HG03439 (cell line): ENCODE measurements at regions not wholly inside any gene's neighbourhood (a gene's known extent, or its start where the extent isn't known, plus 50 kb on each side); places are given as distances from the start of the nearest gene placed in this dataset.
"Not testable (repeated sequence)": the region's sequence is repeated elsewhere in the genome, so short reads cannot be mapped to it uniquely, and the experiment has no call there.

ENCODE experiments used
- ATAC-seq: cut with Tn5 transposase; IDR thresholded peaks from one replicate; pipeline ENCODE4 v1.9.1; 2021; ENCODE audit warnings: mild to moderate bottlenecking, moderate library complexity; ENCODE audit not compliant: unreplicated experiment

GRCh38 chr9:75531588-75531987 lies 358.9 kb upstream of the PCSK5 start:
- no peak for ATAC-seq

- no peak for ATAC-seq
These were observed 358.0 kb upstream of the PCSK5 start for GRCh38 chr9:75532233-75533050.

GRCh38 chr9:75539523-75539922 lies 350.9 kb upstream of the PCSK5 start:
- ATAC-seq, result no peak

GRCh38 chr9:75540185-75540584 lies 350.3 kb upstream of the PCSK5 start:
- no peak for ATAC-seq

- ATAC-seq, result no peak
These were observed 348.7 kb upstream of the PCSK5 start for GRCh38 chr9:75541734-75542133.

GRCh38 chr9:75544815-75545214 lies 345.7 kb upstream of the PCSK5 start:
- ATAC-seq, result no peak

- no peak for ATAC-seq
These were observed 345.2 kb upstream of the PCSK5 start for GRCh38 chr9:75545287-75545686.

GRCh38 chr9:75548871-75549270 lies 341.6 kb upstream of the PCSK5 start:
- no peak for ATAC-seq

GRCh38 chr9:75551861-75552260 lies 338.6 kb upstream of the PCSK5 start:
- ATAC-seq, result no peak

- no peak for ATAC-seq
These were observed 337.5 kb upstream of the PCSK5 start for GRCh38 chr9:75552941-75553340.

- ATAC-seq, result not testable (repeated sequence)
These were observed 323.7 kb upstream of the PCSK5 start for GRCh38 chr9:75566813-75567212.

- no peak for ATAC-seq
These were observed 319.9 kb upstream of the PCSK5 start for GRCh38 chr9:75570538-75570937.

GRCh38 chr9:75574569-75574968 lies 315.9 kb upstream of the PCSK5 start:
- ATAC-seq, result no peak

- no peak for ATAC-seq
These were observed 307.6 kb upstream of the PCSK5 start for GRCh38 chr9:75582870-75583269.

- ATAC-seq, result peak; percentile 58
These were observed 301.7 kb upstream of the PCSK5 start for GRCh38 chr9:75588808-75589207.

GRCh38 chr9:75589497-75589896 lies 301.0 kb upstream of the PCSK5 start:
- ATAC-seq, result no peak

GRCh38 chr9:75591972-75592371 lies 298.5 kb upstream of the PCSK5 start:
- no peak for ATAC-seq

- ATAC-seq, result no peak
These were observed 297.9 kb upstream of the PCSK5 start for GRCh38 chr9:75592586-75592985.

- ATAC-seq, result no peak
These were observed 296.6 kb upstream of the PCSK5 start for GRCh38 chr9:75593920-75594319.

GRCh38 chr9:75599126-75599525 lies 291.3 kb upstream of the PCSK5 start:
- ATAC-seq, result no peak

- ATAC-seq, result no peak
These were observed 289.2 kb upstream of the PCSK5 start for GRCh38 chr9:75601280-75601679.

GRCh38 chr9:75602060-75602459 lies 288.4 kb upstream of the PCSK5 start:
- no peak for ATAC-seq

- no peak for ATAC-seq
These were observed 285.8 kb upstream of the PCSK5 start for GRCh38 chr9:75604661-75605060.
